ENCODE measurements at regions not wholly inside any gene's neighbourhood (a gene's known extent, or its start where the extent isn't known, plus 50 kb on each side); places are given as distances from the start of the nearest gene placed in this dataset.

- DNase-seq: no peak
Measured at GRCh38 chr15:93294896-93295295, 205.9 kb upstream of the RGMA start.

DNA sequence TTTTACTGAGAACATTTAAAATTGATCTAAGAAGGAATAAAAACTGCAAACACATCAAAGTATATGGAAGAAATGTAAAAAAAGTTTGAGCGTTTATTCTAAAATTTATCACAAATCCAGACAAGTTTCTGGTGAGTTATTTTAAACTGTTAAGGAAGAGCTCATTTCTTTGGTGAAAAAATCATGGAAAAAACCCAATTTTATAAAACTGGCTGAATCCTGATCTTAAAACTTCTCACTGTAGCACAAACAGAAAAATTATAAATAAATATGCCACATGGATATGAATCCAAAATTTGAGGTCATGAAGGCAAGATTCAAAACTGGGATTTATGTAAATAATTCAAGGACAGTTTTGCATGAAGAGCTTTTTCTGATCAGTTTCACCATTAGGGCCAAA is 205.1 kb upstream of the RGMA start:
- DNase-seq: no peak

GRCh38 chr15:93291380-93291779 is 202.4 kb upstream of the RGMA start:
- DNase-seq: no peak

- no peak for DNase-seq
Measured at GRCh38 chr15:93290618-93290946, 201.6 kb upstream of the RGMA start.

DNA sequence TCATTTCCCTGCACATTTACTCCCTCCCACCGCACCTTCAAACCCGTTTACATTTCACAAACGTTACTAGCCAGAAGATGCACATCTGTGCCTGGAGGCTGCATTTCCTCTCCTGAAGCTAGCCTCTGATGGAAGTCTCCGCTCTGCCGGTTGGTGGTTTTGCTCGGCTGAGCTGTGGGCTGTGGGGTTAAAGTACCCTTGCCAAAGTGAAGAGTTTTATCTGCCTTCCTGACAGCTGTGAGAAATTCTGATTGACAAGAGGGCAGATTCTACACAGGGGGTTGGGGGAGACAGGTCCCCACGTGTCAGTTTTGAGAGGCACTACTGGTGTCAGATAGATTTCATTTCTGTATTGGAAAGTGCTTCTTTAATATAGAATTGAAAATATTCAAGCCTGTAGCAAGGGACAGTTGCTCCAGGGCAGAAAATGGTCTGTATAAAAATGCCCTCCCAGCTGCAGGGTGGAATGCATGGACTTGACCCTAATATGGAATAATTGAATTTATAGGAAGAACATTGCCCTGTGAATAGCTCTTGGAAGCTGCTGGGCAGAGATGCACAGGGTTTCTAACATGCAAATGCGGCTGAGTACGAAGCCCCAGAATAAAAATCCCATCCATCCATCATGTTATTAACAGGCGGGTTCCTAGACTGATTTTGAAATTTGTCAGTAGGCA is 201.1 kb upstream of the RGMA start:
- no peak for DNase-seq

DNA sequence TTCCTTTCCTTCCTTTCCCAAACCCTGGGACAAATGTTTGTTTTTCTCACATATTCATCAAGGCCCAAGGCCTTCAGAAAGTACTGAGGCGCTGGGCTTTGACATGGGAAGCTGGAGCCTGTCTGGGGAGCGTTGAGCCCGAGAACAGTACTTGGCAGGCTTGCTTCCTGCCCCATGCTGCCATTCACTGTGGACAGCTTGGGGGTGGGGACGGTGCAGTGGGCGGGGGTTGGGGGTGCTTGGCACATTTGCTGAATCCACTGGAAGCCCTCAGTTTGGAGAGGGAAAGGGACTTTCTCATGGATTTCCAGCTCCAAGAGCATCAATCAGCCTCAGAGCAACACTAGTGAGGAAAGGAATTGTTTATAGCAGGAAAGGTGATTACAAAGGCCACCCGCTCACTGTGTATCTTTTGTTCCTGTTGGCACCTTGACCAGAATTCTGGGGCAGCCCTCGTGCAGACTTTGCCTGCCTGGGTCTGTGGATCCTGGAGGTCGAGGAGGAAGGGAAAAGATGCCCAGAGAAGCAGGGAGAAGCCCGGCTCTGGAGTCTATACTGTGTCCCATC is 199.8 kb upstream of the RGMA start:
- DNase-seq: no peak

DNA sequence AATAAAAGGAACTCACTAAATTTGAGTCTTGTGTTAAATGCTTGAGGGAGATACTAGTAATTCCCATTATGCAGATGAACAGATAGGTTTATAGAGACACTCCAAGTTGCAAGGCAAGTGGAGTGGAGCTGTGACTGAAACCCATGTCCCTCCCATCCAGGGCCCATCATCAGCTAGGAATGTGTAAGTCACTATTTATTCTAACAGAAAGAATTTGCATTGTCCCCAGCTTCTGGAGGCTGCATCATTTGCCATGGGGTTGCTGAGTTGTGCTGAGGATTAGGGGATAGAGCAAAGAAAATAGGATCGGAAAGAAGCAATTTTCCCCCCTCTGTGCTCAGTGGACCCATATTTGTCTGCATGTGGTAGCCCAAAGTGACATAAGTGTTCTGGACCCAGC is 197.4 kb upstream of the RGMA start:
- no peak for DNase-seq

DNA sequence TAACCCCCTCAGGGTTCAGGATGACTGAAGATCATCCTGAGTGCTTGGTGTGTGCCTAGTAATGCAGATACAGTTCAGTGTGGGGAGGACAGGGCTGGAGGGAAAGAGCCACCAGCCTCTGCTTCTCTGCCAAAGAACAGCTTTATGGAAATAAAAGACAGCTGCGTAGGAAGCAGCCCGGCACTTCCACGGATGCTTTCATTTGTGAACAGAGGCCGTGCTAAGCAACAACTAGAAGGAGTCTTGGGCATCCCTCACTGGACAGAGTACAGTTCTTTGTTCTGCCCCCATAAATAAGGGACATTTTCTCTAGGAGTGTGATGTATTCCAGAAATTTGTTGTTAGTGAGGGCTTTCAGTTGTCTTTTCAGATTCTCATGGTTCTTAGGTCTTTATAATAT is 194.8 kb upstream of the RGMA start:
- DNase-seq: no peak

GRCh38 chr15:93282808-93283207 is 193.8 kb upstream of the RGMA start:
- DNase-seq: no peak

DNA sequence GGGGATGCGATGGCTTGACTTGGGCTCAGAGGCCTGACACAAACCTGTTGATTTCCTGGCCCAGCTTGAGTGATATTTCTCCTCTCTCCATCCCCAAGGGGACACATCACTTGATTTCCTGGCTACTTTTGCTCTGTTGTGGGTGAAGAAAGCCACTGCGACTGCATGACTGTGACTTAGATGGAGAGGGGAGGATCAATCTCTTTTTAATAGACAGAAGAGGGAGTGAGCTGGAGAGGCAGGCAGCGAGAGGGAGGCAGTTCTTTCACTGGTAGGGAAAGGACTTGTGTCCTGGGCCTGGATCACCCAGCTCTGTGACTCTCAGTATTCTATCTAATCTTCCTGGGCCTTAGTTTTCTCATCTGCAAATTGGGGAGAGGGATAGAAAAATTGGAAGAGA is 189.8 kb upstream of the RGMA start:
- no peak for DNase-seq

DNA sequence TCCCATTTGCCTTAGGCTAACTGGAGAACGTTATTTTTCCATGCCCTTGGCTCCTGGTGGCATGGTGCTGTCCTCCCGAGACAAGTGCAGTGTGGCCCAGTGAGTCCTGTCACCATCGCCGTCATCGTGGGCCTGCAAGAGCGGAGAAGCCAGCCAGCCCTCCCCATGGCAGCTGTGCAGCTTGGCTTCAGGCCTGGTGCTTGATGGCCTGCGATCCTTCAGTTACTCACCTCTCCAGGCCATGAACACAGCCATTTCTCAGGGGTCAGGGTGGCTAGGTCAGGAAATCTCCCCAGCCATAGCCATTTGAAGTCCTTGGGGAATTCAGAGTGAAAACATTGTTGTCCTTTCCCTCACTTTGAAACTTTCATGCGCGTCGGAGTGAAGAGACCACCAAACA is 189.0 kb upstream of the RGMA start:
- DNase-seq: no peak

- DNase-seq: no peak
Measured at GRCh38 chr15:93274257-93274656, 185.2 kb upstream of the RGMA start.

- no peak for DNase-seq
Measured at GRCh38 chr15:93271871-93272270, 182.9 kb upstream of the RGMA start.

DNA sequence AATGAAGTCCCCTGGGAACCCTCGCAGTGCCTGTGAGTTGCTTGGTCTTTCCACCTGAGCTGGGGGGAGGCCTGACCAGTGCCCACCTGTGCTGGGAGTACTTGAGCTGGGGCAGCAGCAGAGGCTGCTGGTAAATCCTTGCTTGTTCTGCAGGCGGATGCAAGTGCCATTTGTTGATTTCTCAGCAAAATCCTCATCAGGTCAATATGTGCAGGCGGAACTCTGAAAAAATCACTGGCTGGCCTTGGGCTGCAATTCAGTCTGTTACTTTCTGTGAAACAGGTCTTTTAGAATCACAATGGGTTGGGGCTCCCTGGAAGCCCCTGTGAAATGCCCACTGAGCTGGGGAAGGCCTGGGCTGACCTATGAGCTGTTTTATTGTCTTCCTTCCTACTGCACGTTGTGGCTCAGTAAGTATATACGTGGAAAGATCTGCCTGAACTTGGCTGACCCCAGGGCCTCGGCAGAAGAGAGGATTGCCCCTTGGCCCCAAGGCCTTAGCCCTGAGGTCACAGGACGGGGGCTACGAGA is 182.0 kb upstream of the RGMA start:
- DNase-seq: no peak

- DNase-seq: no peak
Measured at GRCh38 chr15:93268066-93268465, 179.1 kb upstream of the RGMA start.

DNA sequence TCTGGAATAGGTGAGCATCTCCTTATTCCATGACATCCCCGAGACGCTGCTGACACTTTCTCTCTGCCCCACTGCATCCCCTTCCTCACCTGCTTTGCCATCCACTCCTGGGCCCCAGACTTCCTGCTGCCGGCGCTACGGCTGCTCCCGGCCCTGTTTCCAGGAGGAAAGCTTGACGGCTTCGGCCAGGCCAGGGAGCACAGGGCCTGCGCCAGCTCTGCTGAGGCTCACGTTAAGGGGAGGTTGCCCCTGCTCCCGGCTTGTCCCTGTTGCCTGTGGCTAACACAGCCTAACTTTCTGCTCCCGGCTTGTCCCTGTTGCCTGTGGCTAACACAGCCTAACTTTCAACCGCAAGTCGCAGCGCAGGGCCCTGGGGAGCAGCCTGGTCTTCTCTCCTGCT is 177.3 kb upstream of the RGMA start:
- DNase-seq: no peak

DNA sequence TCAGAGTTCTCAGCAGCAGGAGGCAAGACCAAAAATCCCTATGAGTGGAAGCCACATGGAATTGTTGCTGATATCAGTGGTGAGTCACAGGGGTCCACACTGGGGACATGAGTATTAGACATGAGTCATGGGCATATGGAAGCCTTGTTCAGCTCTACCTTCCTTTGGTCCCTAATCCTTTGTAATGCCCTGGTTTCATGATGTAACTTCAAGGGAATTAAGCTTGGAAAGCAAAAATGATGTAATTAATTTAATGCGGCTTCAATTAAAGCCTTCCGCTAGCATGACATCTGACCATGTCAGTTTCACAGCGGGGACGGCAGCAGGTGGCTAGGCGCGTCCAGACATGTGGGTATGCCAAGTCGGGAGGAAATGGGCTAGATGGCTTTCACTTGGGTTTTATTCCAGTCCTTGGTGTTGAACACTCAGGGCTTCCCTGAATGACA is 176.1 kb upstream of the RGMA start:
- no peak for DNase-seq

DNA sequence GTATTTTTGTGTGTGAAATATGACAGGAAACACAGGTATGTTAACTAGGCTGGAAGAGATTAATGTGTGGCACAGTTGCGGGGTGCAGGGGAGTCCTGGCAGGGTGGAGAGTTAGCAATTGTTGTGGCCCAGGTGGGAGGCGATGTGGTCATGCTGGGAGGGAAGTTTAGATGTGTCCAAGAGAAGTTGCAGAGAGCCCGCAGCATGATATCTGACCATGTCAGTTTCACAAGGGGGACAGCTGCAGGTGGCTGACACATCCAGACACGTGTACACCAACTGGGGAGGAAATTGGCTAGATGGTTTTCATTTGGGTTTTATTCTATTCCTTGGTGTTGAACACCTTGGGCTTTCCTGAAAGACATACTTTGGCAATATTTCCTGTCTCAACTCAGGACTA is 172.8 kb upstream of the RGMA start:
- no peak for DNase-seq

- no peak for DNase-seq
Measured at GRCh38 chr15:93257920-93258319, 168.9 kb upstream of the RGMA start.

- DNase-seq: no peak
Measured at GRCh38 chr15:93253681-93254080, 164.7 kb upstream of the RGMA start.

DNA sequence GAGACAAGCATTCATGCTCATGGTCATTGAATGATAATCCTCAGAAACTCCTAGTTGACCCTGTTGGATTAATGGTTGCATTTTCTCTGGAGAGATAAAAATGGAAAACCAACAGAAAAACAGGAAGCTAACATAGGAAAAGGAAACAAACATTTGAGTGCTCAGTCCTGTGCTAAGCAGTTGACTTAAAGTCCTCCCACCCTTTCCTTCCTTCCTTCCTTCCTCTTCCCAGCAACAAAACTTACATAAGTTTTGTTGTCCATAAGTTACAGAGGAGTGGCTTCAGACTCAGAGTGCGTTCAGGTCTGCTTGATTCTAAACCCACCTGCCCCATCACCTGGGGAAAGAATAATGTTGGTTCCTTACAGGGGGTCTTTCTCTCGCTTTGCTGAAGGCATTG is 163.8 kb upstream of the RGMA start:
- DNase-seq: no peak

DNA sequence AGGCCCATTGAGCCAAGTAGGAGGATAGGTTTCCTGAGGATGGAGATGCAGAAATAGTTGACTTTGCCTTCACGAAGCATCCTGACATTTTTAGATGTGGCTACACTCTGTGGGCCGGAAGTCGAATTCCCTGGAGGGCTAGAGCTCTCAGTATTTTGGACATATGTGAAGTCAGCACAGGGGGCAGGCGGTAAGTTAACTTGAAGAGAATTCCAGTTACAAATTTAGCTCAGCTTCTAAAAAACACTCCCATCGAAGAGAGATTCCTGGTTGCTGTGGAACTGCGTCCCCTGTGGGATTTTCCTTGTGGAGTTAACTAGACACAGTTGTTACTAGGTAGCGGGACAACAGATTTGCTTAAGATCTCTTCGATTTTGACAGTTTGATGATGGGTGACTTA is 161.9 kb upstream of the RGMA start:
- no peak for DNase-seq

GRCh38 chr15:93250209-93250608 is 161.2 kb upstream of the RGMA start:
- no peak for DNase-seq

GRCh38 chr15:93249623-93250022 is 160.6 kb upstream of the RGMA start:
- no peak for DNase-seq

GRCh38 chr15:93247466-93248121 is 158.6 kb upstream of the RGMA start:
- DNase-seq: no peak
